ENCODE measurements at regions not wholly inside any gene's neighbourhood (a gene's known extent, or its start where the extent isn't known, plus 50 kb on each side); places are given as distances from the start of the nearest gene placed in this dataset.
"Not testable (repeated sequence)": the region's sequence is repeated elsewhere in the genome, so short reads cannot be mapped to it uniquely, and the experiment has no call there.

- no peak for DNase-seq (ENCODE audit: low spot score)
Measured at GRCh38 chr14:22190411-22191191, 398.4 kb downstream of the DAD1 start.

- DNase-seq (ENCODE audit: low spot score), result no peak
Measured at GRCh38 chr14:22189881-22190280, 399.1 kb downstream of the DAD1 start.

- DNase-seq (ENCODE audit: low spot score), result no peak
Measured at GRCh38 chr14:22188318-22188717, 400.7 kb downstream of the DAD1 start.

GRCh38 chr14:22185789-22186188 is 403.2 kb downstream of the DAD1 start:
- DNase-seq (ENCODE audit: low spot score), result no peak

- DNase-seq (ENCODE audit: low spot score), result no peak
Measured at GRCh38 chr14:22185191-22185590, 403.8 kb downstream of the DAD1 start.

- no peak for DNase-seq (ENCODE audit: low spot score)
Measured at GRCh38 chr14:22184830-22185168, 404.2 kb downstream of the DAD1 start.

- no peak for DNase-seq (ENCODE audit: low spot score)
Measured at GRCh38 chr14:22184157-22184829, 404.7 kb downstream of the DAD1 start.

- DNase-seq (ENCODE audit: low spot score), result no peak
Measured at GRCh38 chr14:22180045-22180444, 409.0 kb downstream of the DAD1 start.

GRCh38 chr14:22179190-22179589 is 409.8 kb downstream of the DAD1 start:
- no peak for DNase-seq (ENCODE audit: low spot score)

- no peak for DNase-seq (ENCODE audit: low spot score)
Measured at GRCh38 chr14:22178333-22178839, 410.6 kb downstream of the DAD1 start.

- DNase-seq (ENCODE audit: low spot score), result no peak
Measured at GRCh38 chr14:22177870-22178269, 411.2 kb downstream of the DAD1 start.

- DNase-seq (ENCODE audit: low spot score), result no peak
Measured at GRCh38 chr14:22176957-22177356, 412.1 kb downstream of the DAD1 start.

GRCh38 chr14:22175278-22175558 is 413.8 kb downstream of the DAD1 start:
- not testable (repeated sequence) for DNase-seq (ENCODE audit: low spot score)

- no peak for DNase-seq (ENCODE audit: low spot score)
Measured at GRCh38 chr14:22174412-22175277, 414.4 kb downstream of the DAD1 start.

- no peak for DNase-seq (ENCODE audit: low spot score)
Measured at GRCh38 chr14:22168092-22168955, 420.7 kb downstream of the DAD1 start.

- no peak for DNase-seq (ENCODE audit: low spot score)
Measured at GRCh38 chr14:22164616-22165015, 424.4 kb downstream of the DAD1 start.

- DNase-seq (ENCODE audit: low spot score), result no peak
Measured at GRCh38 chr14:22163051-22163450, 426.0 kb downstream of the DAD1 start.

- DNase-seq (ENCODE audit: low spot score), result no peak
Measured at GRCh38 chr14:22159957-22160356, 429.1 kb downstream of the DAD1 start.

GRCh38 chr14:22159099-22159498 is 429.9 kb downstream of the DAD1 start:
- DNase-seq (ENCODE audit: low spot score), result no peak

- DNase-seq (ENCODE audit: low spot score), result no peak
Measured at GRCh38 chr14:22158560-22158959, 430.5 kb downstream of the DAD1 start.

- no peak for DNase-seq (ENCODE audit: low spot score)
Measured at GRCh38 chr14:22155571-22155970, 433.5 kb downstream of the DAD1 start.

- no peak for DNase-seq (ENCODE audit: low spot score)
Measured at GRCh38 chr14:22152903-22153302, 436.1 kb downstream of the DAD1 start.
